GM23338 (cell line): ENCODE measurements at regions not wholly inside any gene's neighbourhood (a gene's known extent, or its start where the extent isn't known, plus 50 kb on each side); places are given as distances from the start of the nearest gene placed in this dataset.

ENCODE experiments used
- CTCF ChIP-seq, 2 experiments: fragments of 200-600 bp in 1 of 2; sonication (generic) in 1 of 2; conservative IDR thresholded peaks; 2 replicates each; pipeline versions ENCODE4 v1.5.1 to v1.6.1; 2016 to 2017; ENCODE audit warnings: antibody characterized with exemption in 2 of 2, low read depth in 2 of 2, mild to moderate bottlenecking in 2 of 2, moderate library complexity in 1 of 2
- ETS1 ChIP-seq: IDR thresholded peaks from 2 replicates; pipeline ENCODE4 v1.6.1; 2016; ENCODE audit warnings: antibody characterized with exemption
- EZH2 ChIP-seq: fragments of 200-600 bp; sonication (generic); IDR thresholded peaks from one replicate; pipeline ENCODE4 v1.8.0; 2017; ENCODE audit warnings: antibody characterized with exemption, mild to moderate bottlenecking, low read depth; ENCODE audit not compliant: unreplicated experiment
- EZH2phosphoT487 ChIP-seq: fragments of 200-600 bp; sonication (generic); IDR thresholded peaks from one replicate; pipeline ENCODE4 v1.8.1; 2018; ENCODE audit warnings: antibody characterized with exemption; ENCODE audit not compliant: unreplicated experiment
- POLR2AphosphoS5 ChIP-seq: IDR thresholded peaks from 2 replicates; pipeline ENCODE4 v1.6.1; 2016; ENCODE audit warnings: antibody characterized with exemption, low read depth
- REST ChIP-seq: IDR thresholded peaks from one replicate; pipeline ENCODE4 v1.6.1; 2018; ENCODE audit warnings: antibody characterized with exemption; ENCODE audit not compliant: unreplicated experiment

DNA sequence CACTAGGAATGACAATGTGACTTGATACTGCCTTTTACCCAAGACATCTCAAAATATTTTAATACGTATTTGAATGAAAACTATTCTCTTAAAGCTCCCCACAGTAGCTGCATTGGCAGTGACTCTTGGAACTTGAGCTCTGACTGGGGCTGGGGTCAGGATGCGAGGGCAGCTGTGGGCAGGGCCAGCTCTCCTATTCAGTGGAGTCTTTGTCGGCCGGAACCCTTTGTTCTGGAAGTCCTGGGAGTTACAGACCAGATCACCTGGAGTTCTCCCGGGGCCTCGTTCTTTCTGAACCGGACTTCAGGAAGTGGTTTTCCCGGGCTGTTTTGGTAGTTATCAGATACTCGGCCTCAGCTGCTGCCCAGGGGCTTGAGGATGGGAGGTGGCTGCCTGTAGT, 84.9 kb downstream of the NPIPB11 start:
- no peak for TF ChIP-seq ETS1
- no peak for TF ChIP-seq CTCF (conservative IDR thresholded peaks at IDR 0.05; ENCODE audit: low read depth in 2 of 2)
- TF ChIP-seq EZH2: no peak
- TF ChIP-seq REST: no peak
- no peak for TF ChIP-seq POLR2AphosphoS5
- no peak for TF ChIP-seq EZH2phosphoT487
